ENCODE measurements at regions not wholly inside any gene's neighbourhood (a gene's known extent, or its start where the extent isn't known, plus 50 kb on each side); places are given as distances from the start of the nearest gene placed in this dataset.

DNA sequence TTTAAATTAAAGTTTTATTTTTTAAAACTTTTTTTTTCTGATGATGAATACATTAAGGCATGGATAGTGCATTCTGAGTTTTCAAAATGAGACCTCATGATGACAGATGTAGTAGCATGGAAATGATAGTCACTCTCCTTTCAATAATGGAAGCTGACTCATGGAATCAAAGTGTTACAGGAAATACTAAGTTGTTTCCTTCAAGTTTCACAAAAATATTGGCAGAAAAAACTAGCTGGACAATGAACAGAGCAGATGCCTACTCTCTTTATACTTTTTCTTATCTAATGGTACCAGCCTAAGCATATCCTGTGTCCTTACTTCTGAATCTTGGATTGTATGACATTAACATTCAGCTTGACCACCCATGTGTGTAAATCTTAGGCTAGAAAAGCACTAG, 1337.3 kb downstream of the PCDH9 start:
- H3K4me3 ChIP-seq (ENCODE audit: low read depth, low read length): no peak overlapping the region
- H3K36me3 ChIP-seq (ENCODE audit: control insufficient read depth, insufficient read depth, low read length): no peaks in the 10 kb centered on the region
- peaks cover 2% of the 10 kb centered on the region; the same call in 1 of the 2 replicates for H3K4me1 ChIP-seq (ENCODE audit: control insufficient read depth, insufficient read depth, low read length)
- H3K27me3 ChIP-seq (ENCODE audit: control insufficient read depth, insufficient read depth, low read length): no peaks in the 10 kb centered on the region
- H3K9ac ChIP-seq (ENCODE audit: low read depth, low read length): no peak overlapping the region
- no peaks in the 10 kb centered on the region for H3K9me3 ChIP-seq (ENCODE audit: control insufficient read depth, insufficient read depth, low read length)
- H3K27ac ChIP-seq (ENCODE audit: low read depth, low read length): no peak overlapping the region

GRCh38 chr13:65889368-65889767, 1340.8 kb downstream of the PCDH9 start:
- Histone ChIP-seq H3K36me3 (ENCODE audit: control insufficient read depth, insufficient read depth, low read length) (no peaks in the 10 kb centered on the region), H3K9ac (ENCODE audit: low read depth, low read length) (no peak overlapping the region), H3K4me3 (ENCODE audit: low read depth, low read length) (no peak overlapping the region), H3K4me1 (ENCODE audit: control insufficient read depth, insufficient read depth, low read length) (peaks cover 2% of the 10 kb centered on the region; the same call in 1 of the 2 replicates), H3K27me3 (ENCODE audit: control insufficient read depth, insufficient read depth, low read length) (no peaks in the 10 kb centered on the region), H3K27ac (ENCODE audit: low read depth, low read length) (no peak overlapping the region), H3K9me3 (ENCODE audit: control insufficient read depth, insufficient read depth, low read length) (no peaks in the 10 kb centered on the region)

DNA sequence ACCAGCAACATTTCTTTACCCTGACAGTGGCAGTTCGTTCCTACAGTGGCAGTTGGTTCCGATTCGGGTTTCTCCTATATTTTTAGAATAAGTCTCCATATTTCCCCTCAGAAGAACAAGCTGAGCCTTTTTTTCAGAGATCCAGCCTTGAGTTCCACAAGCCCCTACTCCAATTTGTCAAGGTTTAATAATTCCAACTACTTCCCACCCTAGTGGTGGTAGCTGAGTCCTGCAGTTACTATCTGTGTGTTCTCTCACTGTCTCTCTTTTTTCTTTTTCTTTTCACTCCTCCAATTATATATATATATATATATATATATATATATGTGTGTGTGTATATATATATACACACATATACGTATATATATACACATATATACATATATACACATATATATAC, 1347.3 kb downstream of the PCDH9 start:
- no peaks in the 10 kb centered on the region for H3K36me3 ChIP-seq (ENCODE audit: control insufficient read depth, insufficient read depth, low read length)
- H3K9me3 ChIP-seq (ENCODE audit: control insufficient read depth, insufficient read depth, low read length): no peaks in the 10 kb centered on the region; the same call in 1 of the 2 replicates
- H3K27me3 ChIP-seq (ENCODE audit: control insufficient read depth, insufficient read depth, low read length): no peaks in the 10 kb centered on the region
- no peaks in the 10 kb centered on the region for H3K4me1 ChIP-seq (ENCODE audit: control insufficient read depth, insufficient read depth, low read length)
- H3K27ac ChIP-seq (ENCODE audit: low read depth, low read length): no peak overlapping the region
- no peak overlapping the region for H3K4me3 ChIP-seq (ENCODE audit: low read depth, low read length)
- no peak overlapping the region for H3K9ac ChIP-seq (ENCODE audit: low read depth, low read length)

GRCh38 chr13:65881561-65882155, 1348.5 kb downstream of the PCDH9 start:
- H3K27ac ChIP-seq (ENCODE audit: low read depth, low read length): no peak overlapping the region
- no peaks in the 10 kb centered on the region for H3K36me3 ChIP-seq (ENCODE audit: control insufficient read depth, insufficient read depth, low read length)
- H3K9ac ChIP-seq (ENCODE audit: low read depth, low read length): no peak overlapping the region
- no peaks in the 10 kb centered on the region for H3K4me1 ChIP-seq (ENCODE audit: control insufficient read depth, insufficient read depth, low read length)
- H3K4me3 ChIP-seq (ENCODE audit: low read depth, low read length): no peak overlapping the region
- H3K9me3 ChIP-seq (ENCODE audit: control insufficient read depth, insufficient read depth, low read length): no peaks in the 10 kb centered on the region; the same call in 1 of the 2 replicates
- H3K27me3 ChIP-seq (ENCODE audit: control insufficient read depth, insufficient read depth, low read length): no peaks in the 10 kb centered on the region

- no peaks in the 10 kb centered on the region for H3K4me1 ChIP-seq (ENCODE audit: control insufficient read depth, insufficient read depth, low read length)
- H3K9me3 ChIP-seq (ENCODE audit: control insufficient read depth, insufficient read depth, low read length): no peaks in the 10 kb centered on the region
- H3K9ac ChIP-seq (ENCODE audit: low read depth, low read length): no peak overlapping the region
- H3K27me3 ChIP-seq (ENCODE audit: control insufficient read depth, insufficient read depth, low read length): no peaks in the 10 kb centered on the region
- no peak overlapping the region for H3K4me3 ChIP-seq (ENCODE audit: low read depth, low read length)
- no peaks in the 10 kb centered on the region for H3K36me3 ChIP-seq (ENCODE audit: control insufficient read depth, insufficient read depth, low read length)
- H3K27ac ChIP-seq (ENCODE audit: low read depth, low read length): no peak overlapping the region
These were observed 1355.1 kb downstream of the PCDH9 start for GRCh38 chr13:65875031-65875430.

DNA sequence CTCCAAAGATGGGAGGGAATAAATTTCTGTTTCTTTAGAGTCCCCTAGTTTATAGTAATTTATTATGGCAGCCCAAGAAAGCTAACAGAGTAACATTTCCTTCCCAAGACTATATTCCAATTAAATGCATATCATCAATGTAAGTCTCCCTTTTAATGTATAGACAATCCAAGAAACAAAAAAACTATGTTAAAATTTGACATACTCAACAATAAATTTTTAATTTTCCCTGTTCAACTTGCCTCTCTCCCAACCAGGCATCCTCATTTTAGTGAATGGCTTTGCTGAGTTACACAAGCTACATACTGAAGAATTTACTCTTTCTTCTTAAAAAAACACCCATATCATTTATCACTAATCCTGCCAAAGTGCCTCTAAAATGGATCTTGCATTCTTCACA, 1357.7 kb downstream of the PCDH9 start:
- no peaks in the 10 kb centered on the region for H3K27me3 ChIP-seq (ENCODE audit: control insufficient read depth, insufficient read depth, low read length)
- no peaks in the 10 kb centered on the region for H3K4me1 ChIP-seq (ENCODE audit: control insufficient read depth, insufficient read depth, low read length)
- H3K36me3 ChIP-seq (ENCODE audit: control insufficient read depth, insufficient read depth, low read length): no peaks in the 10 kb centered on the region
- no peak overlapping the region for H3K4me3 ChIP-seq (ENCODE audit: low read depth, low read length)
- no peaks in the 10 kb centered on the region for H3K9me3 ChIP-seq (ENCODE audit: control insufficient read depth, insufficient read depth, low read length)
- no peak overlapping the region for H3K9ac ChIP-seq (ENCODE audit: low read depth, low read length)
- no peak overlapping the region for H3K27ac ChIP-seq (ENCODE audit: low read depth, low read length)

GRCh38 chr13:65868884-65869283, 1361.3 kb downstream of the PCDH9 start:
- Histone ChIP-seq H3K4me1 (ENCODE audit: control insufficient read depth, insufficient read depth, low read length) (no peaks in the 10 kb centered on the region), H3K36me3 (ENCODE audit: control insufficient read depth, insufficient read depth, low read length) (no peaks in the 10 kb centered on the region), H3K9me3 (ENCODE audit: control insufficient read depth, insufficient read depth, low read length) (no peaks in the 10 kb centered on the region), H3K27ac (ENCODE audit: low read depth, low read length) (no peak overlapping the region), H3K4me3 (ENCODE audit: low read depth, low read length) (no peak overlapping the region), H3K27me3 (ENCODE audit: control insufficient read depth, insufficient read depth, low read length) (no peaks in the 10 kb centered on the region), H3K9ac (ENCODE audit: low read depth, low read length) (no peak overlapping the region)

GRCh38 chr13:65868099-65868498, 1362.0 kb downstream of the PCDH9 start:
- Histone ChIP-seq H3K27me3 (ENCODE audit: control insufficient read depth, insufficient read depth, low read length) (no peaks in the 10 kb centered on the region), H3K4me1 (ENCODE audit: control insufficient read depth, insufficient read depth, low read length) (no peaks in the 10 kb centered on the region), H3K4me3 (ENCODE audit: low read depth, low read length) (no peak overlapping the region), H3K9ac (ENCODE audit: low read depth, low read length) (no peak overlapping the region), H3K36me3 (ENCODE audit: control insufficient read depth, insufficient read depth, low read length) (no peaks in the 10 kb centered on the region), H3K27ac (ENCODE audit: low read depth, low read length) (no peak overlapping the region), H3K9me3 (ENCODE audit: control insufficient read depth, insufficient read depth, low read length) (no peaks in the 10 kb centered on the region)

DNA sequence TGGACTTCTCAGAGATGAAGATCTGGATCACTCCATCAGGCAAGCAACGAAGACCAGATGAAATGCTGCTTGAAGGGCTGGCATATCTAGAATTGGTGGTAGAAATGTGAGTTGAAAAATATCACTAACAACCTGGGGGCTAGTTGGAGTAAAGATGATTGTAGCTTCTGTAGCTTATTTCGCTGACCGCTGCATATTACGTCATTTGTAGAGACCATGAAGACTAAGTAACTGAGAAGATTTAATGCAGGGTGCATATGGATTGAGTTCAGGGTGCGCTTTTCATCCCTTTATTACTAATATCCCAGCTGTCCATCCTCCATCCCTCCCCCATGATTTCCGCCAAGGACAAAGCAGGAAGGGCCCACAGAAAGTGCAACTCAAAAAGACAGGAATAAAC, 1364.0 kb downstream of the PCDH9 start:
- Histone ChIP-seq H3K36me3 (ENCODE audit: control insufficient read depth, insufficient read depth, low read length) (no peaks in the 10 kb centered on the region), H3K27me3 (ENCODE audit: control insufficient read depth, insufficient read depth, low read length) (no peaks in the 10 kb centered on the region), H3K4me1 (ENCODE audit: control insufficient read depth, insufficient read depth, low read length) (no peaks in the 10 kb centered on the region), H3K27ac (ENCODE audit: low read depth, low read length) (no peak overlapping the region), H3K9me3 (ENCODE audit: control insufficient read depth, insufficient read depth, low read length) (no peaks in the 10 kb centered on the region), H3K4me3 (ENCODE audit: low read depth, low read length) (no peak overlapping the region), H3K9ac (ENCODE audit: low read depth, low read length) (no peak overlapping the region)

DNA sequence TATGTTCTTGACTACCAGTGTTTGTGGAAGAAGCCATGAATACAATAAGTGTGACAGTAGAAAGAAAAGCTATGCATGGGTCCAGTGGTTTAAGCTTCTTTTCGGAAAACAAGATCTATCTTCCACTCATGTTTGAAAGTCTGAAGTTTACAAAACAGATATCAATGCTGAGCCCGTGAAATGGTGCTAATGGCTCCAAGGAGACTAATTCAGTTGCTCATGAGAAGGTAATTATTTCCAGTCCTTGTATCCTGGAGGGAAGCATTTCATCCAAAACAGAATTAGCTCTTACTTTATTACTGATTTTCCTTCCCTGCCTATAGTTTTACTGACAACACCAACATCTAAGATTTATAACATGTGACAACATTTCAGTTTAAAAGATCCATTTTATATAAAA, 1364.9 kb downstream of the PCDH9 start:
- H3K27ac ChIP-seq (ENCODE audit: low read depth, low read length): no peak overlapping the region
- H3K36me3 ChIP-seq (ENCODE audit: control insufficient read depth, insufficient read depth, low read length): no peaks in the 10 kb centered on the region
- no peaks in the 10 kb centered on the region for H3K9me3 ChIP-seq (ENCODE audit: control insufficient read depth, insufficient read depth, low read length)
- H3K9ac ChIP-seq (ENCODE audit: low read depth, low read length): no peak overlapping the region
- H3K4me3 ChIP-seq (ENCODE audit: low read depth, low read length): no peak overlapping the region
- no peaks in the 10 kb centered on the region for H3K27me3 ChIP-seq (ENCODE audit: control insufficient read depth, insufficient read depth, low read length)
- no peaks in the 10 kb centered on the region for H3K4me1 ChIP-seq (ENCODE audit: control insufficient read depth, insufficient read depth, low read length)

DNA sequence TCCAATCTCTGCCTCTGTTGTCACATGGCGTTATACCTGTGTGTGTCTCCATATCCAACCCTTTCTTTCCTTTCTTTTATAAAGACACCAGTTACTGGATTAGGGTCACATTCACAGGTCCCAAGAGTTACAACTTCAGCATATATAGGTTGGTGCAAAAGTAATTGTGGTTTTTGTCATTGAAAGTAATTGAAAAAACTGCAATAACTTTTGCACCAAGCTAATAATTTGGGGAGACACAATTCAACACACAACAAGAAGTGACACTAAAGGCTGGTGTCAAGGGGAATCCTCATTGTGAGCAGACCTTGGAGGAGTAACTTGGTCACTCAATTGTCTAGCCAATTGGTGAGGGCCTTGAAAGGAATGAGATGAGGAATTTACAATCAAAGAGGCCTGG, 1366.1 kb downstream of the PCDH9 start:
- Histone ChIP-seq H3K9me3 (ENCODE audit: control insufficient read depth, insufficient read depth, low read length) (no peaks in the 10 kb centered on the region), H3K9ac (ENCODE audit: low read depth, low read length) (no peak overlapping the region), H3K27me3 (ENCODE audit: control insufficient read depth, insufficient read depth, low read length) (no peaks in the 10 kb centered on the region)

DNA sequence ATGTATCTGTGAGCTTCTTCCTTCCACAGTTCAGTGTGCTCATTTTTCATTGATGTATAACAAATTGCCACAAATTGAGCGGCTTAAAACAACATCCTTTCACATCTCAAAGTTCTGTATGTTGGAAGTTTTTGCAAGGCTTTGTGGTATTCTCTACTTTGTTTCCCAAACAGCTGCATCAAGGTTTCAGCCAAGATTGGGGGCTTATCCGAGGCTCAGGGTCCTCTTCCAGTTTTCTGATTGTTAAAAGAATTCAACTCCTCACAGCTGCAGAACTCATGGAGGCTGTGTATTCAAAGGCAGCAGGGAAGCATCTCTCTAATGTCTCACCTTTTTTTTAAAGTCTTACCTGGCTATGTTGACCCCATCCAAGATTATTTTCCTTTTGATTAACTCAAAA, 1369.8 kb downstream of the PCDH9 start:
- Histone ChIP-seq H3K4me3 (ENCODE audit: low read depth, low read length) (no peak overlapping the region), H3K9ac (ENCODE audit: low read depth, low read length) (no peak overlapping the region), H3K27ac (ENCODE audit: low read depth, low read length) (no peak overlapping the region), H3K36me3 (ENCODE audit: control insufficient read depth, insufficient read depth, low read length) (no peaks in the 10 kb centered on the region), H3K4me1 (ENCODE audit: control insufficient read depth, insufficient read depth, low read length) (no peaks in the 10 kb centered on the region), H3K9me3 (ENCODE audit: control insufficient read depth, insufficient read depth, low read length) (no peaks in the 10 kb centered on the region), H3K27me3 (ENCODE audit: control insufficient read depth, insufficient read depth, low read length) (no peaks in the 10 kb centered on the region)

More for the DNA sequence above, 1366.1 kb downstream of the PCDH9 start:
- Histone ChIP-seq H3K4me1 (ENCODE audit: control insufficient read depth, insufficient read depth, low read length) (no peaks in the 10 kb centered on the region), H3K27ac (ENCODE audit: low read depth, low read length) (no peak overlapping the region), H3K36me3 (ENCODE audit: control insufficient read depth, insufficient read depth, low read length) (no peaks in the 10 kb centered on the region), H3K4me3 (ENCODE audit: low read depth, low read length) (no peak overlapping the region)
